ENCODE measurements at regions not wholly inside any gene's neighbourhood (a gene's known extent, or its start where the extent isn't known, plus 50 kb on each side); places are given as distances from the start of the nearest gene placed in this dataset.

DNA sequence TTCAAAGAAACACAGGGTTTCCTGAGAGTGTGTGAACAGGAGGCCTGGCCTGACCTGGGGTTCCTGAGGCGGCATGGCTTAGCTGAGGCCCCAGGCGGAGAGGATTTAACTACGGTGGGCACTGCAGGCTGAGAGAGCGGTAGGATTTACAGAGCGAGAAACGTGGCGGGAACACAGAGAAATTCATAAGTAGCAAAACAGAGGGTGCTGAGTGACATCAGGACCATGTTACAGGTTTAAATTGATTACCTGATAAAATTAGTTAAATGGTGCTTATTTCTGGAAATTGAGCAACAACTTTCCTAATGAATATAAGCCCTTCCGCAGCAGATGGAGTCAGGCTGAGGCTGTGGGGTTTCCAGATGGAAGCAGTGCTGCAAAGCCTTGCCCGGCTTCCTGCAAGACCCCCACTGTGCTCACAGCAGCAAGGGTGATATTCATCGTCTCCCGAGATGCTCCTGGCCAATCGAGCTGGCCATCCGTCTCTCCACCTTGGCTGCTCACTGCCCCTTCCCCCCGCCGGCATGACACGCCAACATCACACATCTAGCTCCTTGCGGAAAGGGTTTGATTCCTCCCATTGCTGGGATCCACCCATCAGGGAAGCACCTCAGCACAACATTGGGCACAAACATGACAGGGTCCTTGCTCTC lies 69.4 kb upstream of the MORC3 start:
- Histone ChIP-seq H3K9me3 (replicated peaks; ENCODE audit: control insufficient read depth, insufficient read depth, low read depth, low read length) (no peaks in the 10 kb centered on the region), H3K4me3 (no peak overlapping the region), H3K4me2 (ENCODE audit: insufficient read depth, low read length) (no peak overlapping the region), H3K9me1 (ENCODE audit: control insufficient read depth, insufficient read depth, low read length) (no peaks in the 10 kb centered on the region), H2AFZ (ENCODE audit: low read depth, low read length) (no peak overlapping the region), H3K79me2 (ENCODE audit: control insufficient read depth, insufficient read depth, low read length) (no peaks in the 10 kb centered on the region), H3K36me3 (ENCODE audit: control insufficient read depth, insufficient read depth, low read length) (no peaks in the 10 kb centered on the region), H4K20me1 (replicated peaks; ENCODE audit: control insufficient read depth, insufficient read depth, low read length) (no peaks in the 10 kb centered on the region; the same call in 1 of the 2 replicates), H3K4me1 (replicated peaks in 1 of 2; ENCODE audit: control insufficient read depth in 2 of 2, insufficient read depth in 2 of 2, low read length in 2 of 2) (peaks cover 0 to under 1% of the 10 kb centered on the region in 2 experiments; a peak in 1 of 5 replicates), H3K27ac (ENCODE audit: extremely low read depth, low read depth, low read length) (no peak overlapping the region), H3K27me3 (ENCODE audit: control insufficient read depth in 2 of 2, insufficient read depth in 2 of 2, low read length in 2 of 2) (peaks cover 61 to 77% of the 10 kb centered on the region in 2 experiments), H3K9ac (ENCODE audit: insufficient read depth in 1 of 2, low read depth in 2 of 2, low read length in 2 of 2) (no peak overlapping the region)
- TF ChIP-seq SMAD1 (IDR thresholded peaks at IDR 0.05; ENCODE audit: low read depth, low read length, partially characterized antibody): no peak
- no peak for TF ChIP-seq ZNF79 (CRISPR knock-in tag; IDR thresholded peaks at IDR 0.05; ENCODE audit: low read depth)
- TF ChIP-seq RBM25 (IDR thresholded peaks at IDR 0.05; ENCODE audit: low read depth, low read length, severe bottlenecking): no peak
- TF ChIP-seq, protein P1, sequence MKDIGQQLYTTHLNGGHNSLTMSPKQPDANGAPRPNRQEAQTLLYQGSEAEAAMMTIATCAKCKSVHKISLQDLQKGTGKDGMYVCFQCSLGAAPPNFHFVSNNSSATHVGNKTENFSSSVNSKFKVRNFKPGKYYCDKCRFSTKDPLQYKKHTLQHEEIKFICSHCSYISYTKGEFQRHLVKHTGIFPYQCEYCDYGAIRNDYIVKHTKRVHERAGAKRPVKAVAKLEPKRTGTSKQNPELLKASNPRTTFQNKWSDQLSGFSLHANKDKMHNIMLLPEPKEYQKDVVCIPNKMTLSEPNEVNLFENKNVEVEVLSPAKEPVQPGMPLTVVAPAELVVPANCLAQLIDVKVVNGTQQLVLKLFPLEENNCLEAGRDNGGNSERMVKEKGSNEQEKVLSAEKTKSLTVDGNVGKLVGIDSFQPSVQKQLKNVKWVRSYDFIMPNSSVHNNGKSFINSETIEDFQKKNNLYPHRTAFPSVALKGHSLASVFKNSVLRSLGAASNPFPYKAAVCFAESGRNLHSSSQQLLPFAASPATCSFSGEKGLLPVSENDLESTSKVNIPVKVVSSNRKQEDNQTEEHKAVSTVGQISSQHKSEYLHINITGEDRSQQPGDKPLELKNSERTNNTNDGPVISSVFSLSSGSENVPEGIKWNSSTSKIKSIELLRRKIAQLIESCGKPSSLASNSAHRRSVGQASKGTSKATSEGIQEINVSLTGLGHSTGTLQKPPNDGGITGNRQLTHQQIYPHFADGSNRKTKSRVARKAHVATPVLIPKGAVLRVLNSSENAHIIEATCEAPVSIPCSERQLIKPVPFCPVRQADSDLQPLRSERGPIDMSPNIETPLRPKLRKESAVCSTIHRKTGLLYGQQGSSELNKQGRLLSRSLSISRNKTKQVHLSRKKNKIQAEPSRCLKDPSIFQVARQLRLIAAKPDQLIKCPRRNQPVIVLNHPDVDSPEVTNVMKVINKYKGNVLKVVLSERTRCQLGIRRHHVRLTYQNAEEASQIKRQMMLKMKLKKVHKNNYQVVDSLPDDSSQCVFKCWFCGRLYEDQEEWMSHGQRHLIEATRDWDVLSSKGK (CRISPR knock-in tag; IDR thresholded peaks at IDR 0.05): no peak
- TF ChIP-seq, protein P2, sequence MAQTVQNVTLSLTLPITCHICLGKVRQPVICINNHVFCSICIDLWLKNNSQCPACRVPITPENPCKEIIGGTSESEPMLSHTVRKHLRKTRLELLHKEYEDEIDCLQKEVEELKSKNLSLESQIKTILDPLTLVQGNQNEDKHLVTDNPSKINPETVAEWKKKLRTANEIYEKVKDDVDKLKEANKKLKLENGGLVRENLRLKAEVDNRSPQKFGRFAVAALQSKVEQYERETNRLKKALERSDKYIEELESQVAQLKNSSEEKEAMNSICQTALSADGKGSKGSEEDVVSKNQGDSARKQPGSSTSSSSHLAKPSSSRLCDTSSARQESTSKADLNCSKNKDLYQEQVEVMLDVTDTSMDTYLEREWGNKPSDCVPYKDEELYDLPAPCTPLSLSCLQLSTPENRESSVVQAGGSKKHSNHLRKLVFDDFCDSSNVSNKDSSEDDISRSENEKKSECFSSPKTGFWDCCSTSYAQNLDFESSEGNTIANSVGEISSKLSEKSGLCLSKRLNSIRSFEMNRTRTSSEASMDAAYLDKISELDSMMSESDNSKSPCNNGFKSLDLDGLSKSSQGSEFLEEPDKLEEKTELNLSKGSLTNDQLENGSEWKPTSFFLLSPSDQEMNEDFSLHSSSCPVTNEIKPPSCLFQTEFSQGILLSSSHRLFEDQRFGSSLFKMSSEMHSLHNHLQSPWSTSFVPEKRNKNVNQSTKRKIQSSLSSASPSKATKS (CRISPR knock-in tag; IDR thresholded peaks at IDR 0.05): no peak
- no peak for TF ChIP-seq PKNOX1 (IDR thresholded peaks at IDR 0.05)
- no peak for TF ChIP-seq RBM15 (IDR thresholded peaks at IDR 0.05; ENCODE audit: insufficient read depth, low read length)
- no peak for TF ChIP-seq THAP7 (CRISPR knock-in tag; IDR thresholded peaks at IDR 0.05)
- TF ChIP-seq JUN (IDR thresholded peaks at IDR 0.05; ENCODE audit: borderline replicate concordance, low read depth, low read length): no peak
- TF ChIP-seq JUN (CRISPR knock-in tag; IDR thresholded peaks at IDR 0.05; ENCODE audit: borderline replicate concordance): no peak
- CTCF ChIA-PET (ENCODE audit: low intra/inter-chr PET ratio): no interaction called here
- BruUV-seq (replicated peaks): no TSS peak
- POLR2A ChIA-PET: interaction anchor here (1.2 kb wide), 1 partner anchor 27 kb away, joined by 4 read pairs; no protein-coding TSS in a partner anchor
- ATAC-seq (no peak), DNase-seq (ENCODE audit: extremely low read depth in 1 of 4, low spot score in 3 of 4) (no peak), FAIRE-seq (no peak)
- intact Hi-C loops (cut with micrococcal nuclease): no loop called here
- 20% methylated on average over 17 of the region's 17 CpGs for WGBS (ENCODE audit: insufficient coverage, low coverage, missing lambda C conversion rate)
- in situ Hi-C loops (cut with MboI): no loop called here

All from K562 (cell line).